GM23248 (cell line): ENCODE measurements at regions not wholly inside any gene's neighbourhood (a gene's known extent, or its start where the extent isn't known, plus 50 kb on each side); places are given as distances from the start of the nearest gene placed in this dataset.
A peak's percentile ranks its signal among the peaks of the same experiment; 100 is the strongest.

Experiments
- DNase-seq: peaks from one replicate; pipeline ENCODE4 v3.0.0-alpha.2; 2015
- H2AFZ ChIP-seq: fragments of 200-600 bp; sonication (generic); 2 replicates; pipeline ENCODE4 v1.6.1; 2016; ENCODE audit warnings: antibody characterized with exemption
- H3F3A ChIP-seq: fragments of 200-600 bp; sonication (generic); 2 replicates; pipeline ENCODE4 v1.6.1; 2016; ENCODE audit warnings: mild to moderate bottlenecking, antibody characterized with exemption, mixed run types; ENCODE audit not compliant: insufficient read depth
- H3K27ac ChIP-seq: fragments of 200-600 bp; sonication (generic); 2 replicates; pipeline ENCODE4 v1.5.1; 2016; ENCODE audit warnings: mild to moderate bottlenecking
- H3K27me3 ChIP-seq: fragments of 200-600 bp; sonication (generic); replicated peaks from 2 replicates; pipeline ENCODE4 v1.6.1; 2016; ENCODE audit warnings: mild to moderate bottlenecking; ENCODE audit not compliant: insufficient read depth
- H3K36me3 ChIP-seq: fragments of 200-600 bp; sonication (generic); 2 replicates; pipeline ENCODE4 v1.6.1; 2016; ENCODE audit warnings: low read depth, mild to moderate bottlenecking
- H3K4me1 ChIP-seq: fragments of 200-600 bp; sonication (generic); 2 replicates; pipeline ENCODE4 v1.6.1; 2016; ENCODE audit warnings: mild to moderate bottlenecking; ENCODE audit not compliant: insufficient read depth
- H3K4me2 ChIP-seq: fragments of 200-600 bp; sonication (generic); one replicate; pipeline ENCODE4 v1.6.1; 2016; ENCODE audit warnings: mild to moderate bottlenecking; ENCODE audit not compliant: unreplicated experiment
- H3K4me3 ChIP-seq: fragments of 200-600 bp; sonication (generic); 2 replicates; pipeline ENCODE4 v1.5.1; 2016; ENCODE audit warnings: mild to moderate bottlenecking
- H3K79me2 ChIP-seq: fragments of 200-600 bp; sonication (generic); 2 replicates; pipeline ENCODE4 v1.6.1; 2016; ENCODE audit warnings: mild to moderate bottlenecking; ENCODE audit not compliant: insufficient read depth
- H3K9ac ChIP-seq: fragments of 200-600 bp; sonication (generic); 2 replicates; pipeline ENCODE4 v1.6.1; 2016; ENCODE audit warnings: mild to moderate bottlenecking
- H3K9me2 ChIP-seq: fragments of 200-600 bp; sonication (generic); 2 replicates; pipeline ENCODE4 v1.6.1; 2016; ENCODE audit warnings: mixed run types, mild to moderate bottlenecking, moderate library complexity; ENCODE audit not compliant: insufficient read depth
- H3K9me3 ChIP-seq: fragments of 200-600 bp; sonication (generic); one replicate; pipeline ENCODE4 v1.6.1; 2017; ENCODE audit warnings: low read depth
- H4K20me1 ChIP-seq: fragments of 200-600 bp; sonication (generic); 2 replicates; pipeline ENCODE4 v1.6.0; 2016; ENCODE audit not compliant: insufficient read depth
- EZH2 ChIP-seq: fragments of 200-600 bp; sonication (generic); IDR thresholded peaks from 2 replicates; pipeline ENCODE4 v1.6.1; 2018; ENCODE audit warnings: antibody characterized with exemption, mild to moderate bottlenecking; ENCODE audit not compliant: insufficient read depth, poor library complexity, severe bottlenecking
- EZH2phosphoT487 ChIP-seq: fragments of 200-600 bp; sonication (generic); IDR thresholded peaks from 2 replicates; pipeline ENCODE4 v1.6.1; 2018; ENCODE audit warnings: antibody characterized with exemption, moderate library complexity, mild to moderate bottlenecking, low read depth; ENCODE audit not compliant: insufficient read depth
- WGBS, 2 experiments: methylation state at CpG; one replicate each; pipeline ENCODE4 v1.1.6; 2015 to 2017; ENCODE audit warnings: low lambda C conversion rate in 2 of 2, low coverage in 1 of 2; ENCODE audit errors: missing lambda C conversion rate in 2 of 2; 5-methylcytosine and 5-hydroxymethylcytosine counted together
- in situ Hi-C: fragments of 300-500 bp; cut with MboI; formaldehyde crosslinking; loops from 2 replicates; pipeline ENCODE4 v1.15.0; 2020

DNA sequence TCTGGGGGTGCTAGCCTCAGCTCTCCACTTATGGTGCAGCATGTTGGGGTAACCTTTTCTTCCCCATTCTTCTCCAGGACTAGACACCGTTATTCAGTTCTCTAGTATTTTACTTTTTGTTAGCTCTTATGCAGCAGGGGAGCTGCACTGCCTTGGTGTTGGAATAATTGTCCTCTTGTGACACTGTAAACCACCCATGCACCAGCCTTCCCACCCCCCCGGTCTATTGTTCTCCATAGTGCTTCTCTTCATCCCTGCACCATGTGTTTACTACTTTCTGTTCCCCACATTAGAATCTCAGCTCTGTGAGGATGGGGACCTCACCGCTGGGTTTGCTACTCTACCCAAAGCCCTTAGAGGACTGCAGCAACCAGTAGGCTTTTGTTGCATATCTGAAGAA is 230.7 kb downstream of the RPS24 start:
- TF ChIP-seq EZH2 (no peak), EZH2phosphoT487 (no peak)
- no peak overlapping the region for H3K4me3 ChIP-seq
- no peaks in the 10 kb centered on the region for H3K9me2 ChIP-seq
- H3F3A ChIP-seq: peaks cover 10% of the 10 kb centered on the region
- no peak overlapping the region for H2AFZ ChIP-seq
- H3K9ac ChIP-seq: peak overlapping the region; percentile 79
- no peaks in the 10 kb centered on the region for H3K79me2 ChIP-seq
- H3K27ac ChIP-seq: peak overlapping the region; percentile 98
- H4K20me1 ChIP-seq: no peaks in the 10 kb centered on the region
- H3K4me2 ChIP-seq: no peak overlapping the region
- peaks cover 39% of the 10 kb centered on the region for H3K4me1 ChIP-seq
- no peak for DNase-seq
- 98 to 100% methylated on average over 3 of the region's 3 CpGs for WGBS, 2 experiments
- no peaks in the 10 kb centered on the region for H3K27me3 ChIP-seq
- no peaks in the 10 kb centered on the region for H3K36me3 ChIP-seq
- no peaks in the 10 kb centered on the region for H3K9me3 ChIP-seq
- in situ Hi-C loops: no loop called here

DNA sequence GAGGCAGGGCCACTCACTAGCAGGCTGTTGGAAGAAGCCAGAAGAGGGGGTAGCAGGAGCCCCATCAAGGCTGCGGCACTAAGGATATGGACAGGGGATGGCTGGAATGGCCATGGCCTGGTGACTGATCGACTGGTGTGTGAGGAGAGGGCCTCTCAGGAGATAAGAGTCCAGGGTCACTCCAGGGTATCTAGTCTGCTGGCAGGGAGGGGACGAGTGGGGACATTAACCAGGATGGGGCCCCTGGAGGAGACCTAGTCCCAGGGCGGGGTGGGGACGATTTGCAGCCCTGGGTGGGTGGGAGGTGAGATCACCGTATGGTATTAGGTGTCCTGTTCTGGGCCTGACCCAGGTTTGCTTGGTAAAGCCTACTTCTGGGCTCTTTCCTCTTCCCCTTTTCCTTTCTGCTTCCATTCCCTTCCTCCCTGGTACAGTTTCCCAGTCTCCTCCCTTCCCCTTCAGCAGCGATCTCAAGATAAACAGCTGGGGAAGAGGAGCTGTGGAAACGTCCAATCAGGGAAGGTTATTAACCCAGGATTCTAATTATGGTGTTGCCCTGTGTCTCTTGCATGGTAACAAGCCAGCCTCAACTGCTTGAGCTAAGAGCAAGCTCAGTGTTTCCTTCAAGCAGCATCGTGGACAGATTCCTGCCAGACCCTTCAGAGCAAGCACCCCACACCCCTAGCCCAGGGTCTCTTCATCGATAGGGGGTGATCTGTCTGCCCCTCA is 233.2 kb downstream of the RPS24 start:
- no peaks in the 10 kb centered on the region for H4K20me1 ChIP-seq
- H3K9me2 ChIP-seq: no peaks in the 10 kb centered on the region
- 77% methylated on average over 9 to 10 of the region's 10 CpGs for WGBS, 2 experiments
- H3K4me2 ChIP-seq: peak overlapping the region; percentile 9
- in situ Hi-C loops: no loop called here
- TF ChIP-seq EZH2phosphoT487: no peak
- TF ChIP-seq EZH2: no peak
- no peaks in the 10 kb centered on the region for H3K9me3 ChIP-seq
- H3K27me3 ChIP-seq: no peaks in the 10 kb centered on the region
- DNase-seq: no peak
- H2AFZ ChIP-seq: peak overlapping the region; percentile 45
- no peak overlapping the region for H3K4me3 ChIP-seq
- no peaks in the 10 kb centered on the region for H3K79me2 ChIP-seq
- H3K4me1 ChIP-seq: peaks cover 35% of the 10 kb centered on the region
- H3K9ac ChIP-seq: no peak overlapping the region
- peaks cover 10% of the 10 kb centered on the region for H3F3A ChIP-seq
- no peaks in the 10 kb centered on the region for H3K36me3 ChIP-seq
- no peak overlapping the region for H3K27ac ChIP-seq

DNA sequence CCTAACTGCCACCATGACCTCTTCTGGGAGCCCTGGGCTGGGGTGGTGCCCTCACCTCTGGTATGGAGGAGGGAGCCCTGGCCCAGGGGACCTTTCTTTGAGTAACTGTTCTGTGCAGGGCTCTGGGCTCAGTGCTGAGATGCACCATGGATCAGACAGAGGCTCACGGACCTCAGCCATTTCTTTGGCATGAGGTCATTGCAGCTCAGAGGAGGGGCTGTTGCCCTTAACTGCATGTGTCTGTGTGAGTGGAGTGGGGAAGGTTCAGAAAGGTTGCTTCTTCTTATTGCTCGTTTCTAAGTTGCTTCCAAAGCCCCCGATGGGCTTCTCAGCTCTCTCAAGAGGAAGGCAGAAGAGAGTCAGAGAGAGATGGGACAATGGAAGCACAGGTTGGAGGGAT is 233.9 kb downstream of the RPS24 start:
- H4K20me1 ChIP-seq: no peaks in the 10 kb centered on the region
- no peak overlapping the region for H3K9ac ChIP-seq
- peak; percentile 61 for DNase-seq
- H3K9me3 ChIP-seq: no peaks in the 10 kb centered on the region
- WGBS, 2 experiments: 77 to 83% methylated on average over 3 of the region's 3 CpGs
- peaks cover 10% of the 10 kb centered on the region for H3F3A ChIP-seq
- TF ChIP-seq EZH2 (no peak), EZH2phosphoT487 (no peak)
- peaks cover 31% of the 10 kb centered on the region for H3K4me1 ChIP-seq
- H3K36me3 ChIP-seq: no peaks in the 10 kb centered on the region
- H2AFZ ChIP-seq: peak overlapping the region; percentile 45; the same call in 1 of the 2 replicates
- H3K79me2 ChIP-seq: no peaks in the 10 kb centered on the region
- H3K9me2 ChIP-seq: no peaks in the 10 kb centered on the region
- peak overlapping the region; percentile 9 for H3K4me2 ChIP-seq
- in situ Hi-C loops: no loop called here
- no peak overlapping the region for H3K27ac ChIP-seq
- H3K27me3 ChIP-seq: no peaks in the 10 kb centered on the region
- no peak overlapping the region for H3K4me3 ChIP-seq

DNA sequence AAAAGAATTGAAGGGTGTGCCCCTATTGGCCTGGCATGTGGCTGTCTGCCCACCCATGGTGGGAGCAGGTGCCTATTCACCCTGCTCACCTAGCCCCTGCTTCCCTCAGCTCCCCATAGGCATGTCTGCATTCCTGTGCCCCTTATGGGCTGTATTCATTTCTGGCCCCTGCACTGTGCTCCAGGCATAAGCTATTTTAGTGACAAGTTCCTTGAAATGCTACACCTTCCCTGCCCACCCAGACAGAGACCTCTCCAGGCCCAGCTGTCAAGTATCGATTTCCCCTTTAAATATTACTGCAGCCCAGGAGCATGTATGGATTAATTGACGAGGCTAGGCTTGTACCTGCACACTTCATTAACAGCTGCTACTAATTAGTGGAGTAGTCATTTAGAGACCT is 235.4 kb downstream of the RPS24 start:
- H3K4me3 ChIP-seq: no peak overlapping the region
- no peak overlapping the region for H2AFZ ChIP-seq
- H3K9ac ChIP-seq: no peak overlapping the region
- H3K4me2 ChIP-seq: no peak overlapping the region
- H3K79me2 ChIP-seq: no peaks in the 10 kb centered on the region
- no peak for DNase-seq
- H3K9me3 ChIP-seq: no peaks in the 10 kb centered on the region
- WGBS, 2 experiments: 73 to 81% methylated on average over 2 of the region's 2 CpGs
- in situ Hi-C loops: no loop called here
- H3K4me1 ChIP-seq: peaks cover 19% of the 10 kb centered on the region
- no peaks in the 10 kb centered on the region for H4K20me1 ChIP-seq
- no peak overlapping the region for H3K27ac ChIP-seq
- peaks cover 6% of the 10 kb centered on the region for H3F3A ChIP-seq
- no peaks in the 10 kb centered on the region for H3K9me2 ChIP-seq
- TF ChIP-seq EZH2 (no peak), EZH2phosphoT487 (no peak)
- no peaks in the 10 kb centered on the region for H3K36me3 ChIP-seq
- no peaks in the 10 kb centered on the region for H3K27me3 ChIP-seq

DNA sequence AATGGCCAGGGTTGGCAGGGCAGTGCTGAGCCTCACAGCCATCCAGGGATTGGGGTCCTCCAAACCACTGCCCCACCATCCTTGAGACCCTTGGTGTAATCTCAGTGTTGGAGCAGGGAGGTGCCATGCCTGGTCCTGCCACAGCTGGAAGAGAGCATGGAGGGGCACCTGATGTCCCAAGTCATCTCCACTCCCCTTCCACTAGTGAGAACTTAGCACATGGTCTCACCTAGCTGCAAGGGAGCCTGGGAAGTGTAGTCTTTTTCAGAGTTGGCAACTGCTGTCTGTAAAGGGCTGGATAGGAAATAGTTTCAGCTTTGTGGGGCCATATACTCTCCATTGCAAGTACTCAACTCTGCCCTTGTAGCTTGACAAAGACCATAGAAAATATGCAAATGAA is 238.7 kb downstream of the RPS24 start:
- Histone ChIP-seq H3K27me3 (no peaks in the 10 kb centered on the region), H3K9ac (no peak overlapping the region), H3F3A (no peaks in the 10 kb centered on the region), H3K4me3 (no peak overlapping the region), H3K79me2 (no peaks in the 10 kb centered on the region), H2AFZ (no peak overlapping the region), H3K36me3 (no peaks in the 10 kb centered on the region), H3K9me2 (no peaks in the 10 kb centered on the region), H3K9me3 (no peaks in the 10 kb centered on the region), H3K27ac (no peak overlapping the region), H3K4me1 (peaks cover 6% of the 10 kb centered on the region), H4K20me1 (no peaks in the 10 kb centered on the region), H3K4me2 (no peak overlapping the region)
- in situ Hi-C loops: no loop called here
- no peak for DNase-seq
- TF ChIP-seq EZH2phosphoT487: no peak
- TF ChIP-seq EZH2: no peak
